Activated CD8-positive, alpha-beta T cell treated with anti-CD3 and anti-CD28 coated beads for 36 hours (primary cell): ENCODE measurements at regions not wholly inside any gene's neighbourhood (a gene's known extent, or its start where the extent isn't known, plus 50 kb on each side); places are given as distances from the start of the nearest gene placed in this dataset.

Source experiments
- ATAC-seq: fragments of 200-7000 bp; cut with Tn5 transposase; one replicate; pipeline ENCODE4 v1.10.0; 2021; ENCODE audit warnings: mild to moderate bottlenecking, moderate library complexity
- CTCF ChIA-PET: fragments of 350-600 bp; sonication (Branson Sonifier 250); formaldehyde crosslinking; loops from one replicate; lab custom pipeline; 2021; ENCODE audit warnings: antibody characterized with exemption; lab: Charles Lee
- POLR2A ChIA-PET: fragments of 350-600 bp; sonication (Branson Sonifier 250); formaldehyde crosslinking; loops from one replicate; lab custom pipeline; 2021; ENCODE audit warnings: antibody characterized with exemption; lab: Charles Lee
- DNase-seq: peaks from one replicate; pipeline ENCODE4 v3.0.0-alpha.2; 2020
- H3K27ac Mint-ChIP-seq: one replicate; pipeline ENCODE4 v1.8.0; 2021; ENCODE audit warnings: mild to moderate bottlenecking, mixed read lengths
- H3K27me3 Mint-ChIP-seq: one replicate; pipeline ENCODE4 v1.8.0; 2021; ENCODE audit warnings: mixed read lengths
- H3K36me3 Mint-ChIP-seq: one replicate; pipeline ENCODE4 v1.8.0; 2021; ENCODE audit warnings: low read depth, mixed read lengths
- H3K4me1 Mint-ChIP-seq: one replicate; pipeline ENCODE4 v1.8.0; 2021; ENCODE audit warnings: low read depth, mixed read lengths
- H3K4me3 Mint-ChIP-seq: one replicate; pipeline ENCODE4 v1.8.0; 2021; ENCODE audit warnings: mild to moderate bottlenecking, moderate library complexity, mixed read lengths
- H3K9me3 Mint-ChIP-seq: one replicate; pipeline ENCODE4 v1.8.0; 2021; ENCODE audit warnings: mixed read lengths
- CTCF ChIP-seq: fragments of 200-600 bp; IDR thresholded peaks from one replicate; pipeline ENCODE4 v1.8.0; 2022; ENCODE audit warnings: antibody characterized with exemption, mild to moderate bottlenecking
- intact Hi-C: fragments of 100-400 bp; cut with micrococcal nuclease; formaldehyde crosslinking; loops from one replicate; pipeline ENCODE4 v1.10.0; 2022

- POLR2A ChIA-PET = interaction anchor here (1.0 to 2.0 kb wide), 2 partner anchors 9 to 36 kb away, joined by 3 to 5 read pairs; no protein-coding TSS in a partner anchor
- Mint-ChIP-seq H3K36me3 (peaks cover 32% of the 10 kb centered on the region), H3K4me1 (peaks cover 49% of the 10 kb centered on the region), H3K27ac (no peak overlapping the region), H3K4me3 (no peak overlapping the region), H3K9me3 (no peaks in the 10 kb centered on the region), H3K27me3 (no peaks in the 10 kb centered on the region)
- ATAC-seq (peak; percentile 61), DNase-seq (peak; percentile 46)
- TF ChIP-seq CTCF = no peak
- intact Hi-C loops = no loop called here
- CTCF ChIA-PET = interaction anchor here (0.7 to 2.3 kb wide), 9 partner anchors 9 to 165 kb away, joined by 3 to 10 read pairs (median 4); no protein-coding TSS in a partner anchor
Observed at GRCh38 chr19:46919324-46919723, 58.5 kb downstream of the ARHGAP35 start.

GRCh38 chr19:46920362-46920761 lies 59.6 kb downstream of the ARHGAP35 start:
- no peak overlapping the region for H3K27ac Mint-ChIP-seq
- intact Hi-C loops = no loop called here
- CTCF ChIA-PET = interaction anchor here (1.2 to 2.3 kb wide), 4 partner anchors 10 to 93 kb away, joined by 4 to 10 read pairs (median 4); no protein-coding TSS in a partner anchor
- peaks cover 50% of the 10 kb centered on the region for H3K4me1 Mint-ChIP-seq
- peaks cover 32% of the 10 kb centered on the region for H3K36me3 Mint-ChIP-seq
- H3K27me3 Mint-ChIP-seq = no peaks in the 10 kb centered on the region
- no peak for ATAC-seq
- H3K9me3 Mint-ChIP-seq = no peaks in the 10 kb centered on the region
- POLR2A ChIA-PET = interaction anchor here (2.0 kb wide), 1 partner anchor 35 kb away, joined by 5 read pairs; no protein-coding TSS in a partner anchor
- no peak overlapping the region for H3K4me3 Mint-ChIP-seq
- no peak for TF ChIP-seq CTCF
- no peak for DNase-seq

- H3K4me1 Mint-ChIP-seq = peaks cover 50% of the 10 kb centered on the region
- H3K36me3 Mint-ChIP-seq = peaks cover 32% of the 10 kb centered on the region
- no peaks in the 10 kb centered on the region for H3K9me3 Mint-ChIP-seq
- ATAC-seq = no peak
- POLR2A ChIA-PET = no interaction called here
- CTCF ChIA-PET = no interaction called here
- no peak for DNase-seq
- H3K27ac Mint-ChIP-seq = no peak overlapping the region
- intact Hi-C loops = no loop called here
- H3K27me3 Mint-ChIP-seq = no peaks in the 10 kb centered on the region
- H3K4me3 Mint-ChIP-seq = no peak overlapping the region
- no peak for TF ChIP-seq CTCF
Observed at GRCh38 chr19:46921071-46921470, 60.3 kb downstream of the ARHGAP35 start.

GRCh38 chr19:46922465-46922864 lies 61.7 kb downstream of the ARHGAP35 start:
- ChIA-PET POLR2A (no interaction called here), CTCF (interaction anchor here (0.6 kb wide), 1 partner anchor 9 kb away, joined by 4 read pairs; no protein-coding TSS in a partner anchor)
- TF ChIP-seq CTCF = no peak
- ATAC-seq = no peak
- peaks cover 47% of the 10 kb centered on the region for H3K4me1 Mint-ChIP-seq
- no peak overlapping the region for H3K4me3 Mint-ChIP-seq
- H3K27me3 Mint-ChIP-seq = no peaks in the 10 kb centered on the region
- intact Hi-C loops = no loop called here
- DNase-seq = no peak
- H3K9me3 Mint-ChIP-seq = no peaks in the 10 kb centered on the region
- H3K27ac Mint-ChIP-seq = no peak overlapping the region
- H3K36me3 Mint-ChIP-seq = peaks cover 32% of the 10 kb centered on the region

- Mint-ChIP-seq H3K4me3 (no peak overlapping the region), H3K36me3 (peaks cover 20% of the 10 kb centered on the region), H3K27ac (peak overlapping the region; percentile 61), H3K4me1 (peaks cover 39% of the 10 kb centered on the region), H3K27me3 (no peaks in the 10 kb centered on the region), H3K9me3 (no peaks in the 10 kb centered on the region)
- CTCF ChIA-PET = interaction anchor here (0.7 to 5.7 kb wide), 9 partner anchors 11 to 467 kb away, joined by 3 to 25 read pairs (median 3); no protein-coding TSS in a partner anchor
- intact Hi-C loops = no loop called here
- TF ChIP-seq CTCF = no peak
- peak; percentile 31 for DNase-seq
- peak; percentile 72 for ATAC-seq
- POLR2A ChIA-PET = interaction anchor here (0.7 to 1.2 kb wide), 2 partner anchors 14 to 26 kb away, joined by 3 to 4 read pairs; no protein-coding TSS in a partner anchor
Observed at GRCh38 chr19:46924874-46925547, 64.2 kb downstream of the ARHGAP35 start.
